HCT116 (cell line): ENCODE measurements at regions not wholly inside any gene's neighbourhood (a gene's known extent, or its start where the extent isn't known, plus 50 kb on each side); places are given as distances from the start of the nearest gene placed in this dataset.

ENCODE experiments used
- ATAC-seq: fragments of 200-7000 bp; cut with Tn5 transposase; 2 replicates; pipeline ENCODE4 v1.9.1; 2020; ENCODE audit warnings: mild to moderate bottlenecking, moderate library complexity
- BruUV-seq: library from RNA; stranded (reverse); fragments of 400-500 nt; replicated peaks from 2 replicates; lab custom pipeline; 2021; lab: Mats Ljungman, UMichigan
- CTCF ChIA-PET: fragments of 300-600 bp; sonication (Branson Sonifier 250); formaldehyde crosslinking; loops from one replicate; lab custom pipeline; 2021; ENCODE audit warnings: antibody characterized with exemption; lab: Charles Lee
- POLR2A ChIA-PET: fragments of 300-600, 350-600 bp; sonication (Branson Sonifier 250); formaldehyde crosslinking; loops from one replicate; lab custom pipeline; 2021; ENCODE audit warnings: antibody characterized with exemption; lab: Charles Lee
- RAD21 ChIA-PET, 2 experiments: fragments of 300-600 bp; sonication (Branson Sonifier 250); formaldehyde crosslinking; loops; one replicate each; lab custom pipeline; 2023; ENCODE audit warnings: low total read pairs in 2 of 2; ENCODE audit not compliant: uncharacterized antibody in 2 of 2, unreplicated experiment in 2 of 2, low non-redundant PET in 1 of 2; lab: Charles Lee
- DNase-seq: peaks from one replicate; pipeline ENCODE4 v3.0.0-alpha.2; 2010; ENCODE audit warnings: low read depth, low spot score
- H2AFZ ChIP-seq: fragments of 200-600 bp; shearing (Covaris generic), sonication (generic); 2 replicates; pipeline ENCODE4 v1.6.1; 2017; ENCODE audit warnings: low read depth, mixed run types, mixed read lengths, antibody characterized with exemption, low read length; ENCODE audit not compliant: poor library complexity, severe bottlenecking
- H3K27ac ChIP-seq: 2 replicates; pipeline ENCODE4 v1.5.1; 2012; ENCODE audit warnings: low read depth, low read length
- H3K27me3 ChIP-seq: fragments of 200-600 bp; sonication (generic); 2 replicates; pipeline ENCODE4 v1.6.1; 2016; ENCODE audit warnings: mixed run types, low read length, mixed read lengths; ENCODE audit not compliant: insufficient read depth
- H3K36me3 ChIP-seq, 2 experiments: fragments of 200-500 bp in 1 of 2; fragments of 200-600 bp in 1 of 2; sonication (Bioruptor generic) in 1 of 2; sonication (generic) in 1 of 2; 2 replicates each; pipeline versions ENCODE4 v1.5.1 to v1.6.1; 2014 to 2016; ENCODE audit warnings: low read length in 2 of 2, inconsistent platforms in 1 of 2, mixed read lengths in 1 of 2, mixed run types in 1 of 2; ENCODE audit not compliant: insufficient read depth in 2 of 2, control insufficient read depth in 1 of 2
- H3K4me1 ChIP-seq, 2 experiments: fragments of 200-600 bp in 1 of 2; sonication (generic) in 1 of 2; 2 replicates each; pipeline versions ENCODE4 v1.5.1 to v1.6.1; 2012 to 2017; ENCODE audit warnings: low read length in 2 of 2, inconsistent platforms in 1 of 2, mild to moderate bottlenecking in 1 of 2, mixed read lengths in 1 of 2, mixed run types in 1 of 2, moderate library complexity in 1 of 2; ENCODE audit not compliant: insufficient read depth in 2 of 2, control insufficient read depth in 1 of 2
- H3K4me2 ChIP-seq: fragments of 200-600 bp; sonication (generic); 2 replicates; pipeline ENCODE4 v1.6.1; 2017; ENCODE audit warnings: mixed run types, low read length, mixed read lengths
- H3K4me3 ChIP-seq, 2 experiments: fragments of 200-600 bp in 1 of 2; sonication (generic) in 1 of 2; replicated peaks in 1 of 2; 2 replicates each; pipeline ENCODE4 v1.5.1; 2011 to 2016; ENCODE audit warnings: low read length in 2 of 2, control low read depth in 1 of 2, low read depth in 1 of 2, mild to moderate bottlenecking in 1 of 2, mixed read lengths in 1 of 2, mixed run types in 1 of 2
- H3K79me2 ChIP-seq: fragments of 200-600 bp; sonication (generic); 2 replicates; pipeline ENCODE4 v1.6.1; 2017; ENCODE audit warnings: mild to moderate bottlenecking, mixed run types, low read length, moderate library complexity, mixed read lengths; ENCODE audit not compliant: insufficient read depth
- H3K9ac ChIP-seq: fragments of 200-600 bp; sonication (generic); 2 replicates; pipeline ENCODE4 v1.6.1; 2016; ENCODE audit warnings: low read length, mixed read lengths
- H3K9me2 ChIP-seq: fragments of 200-600 bp; sonication (generic), shearing (Covaris generic); 2 replicates; pipeline ENCODE4 v1.6.1; 2017; ENCODE audit warnings: mixed run types, mild to moderate bottlenecking, moderate library complexity; ENCODE audit not compliant: insufficient read depth
- H3K9me3 ChIP-seq, 2 experiments: fragments of 200-500 bp in 1 of 2; fragments of 200-600 bp in 1 of 2; sonication (Bioruptor generic) in 1 of 2; sonication (generic) in 1 of 2; 2 replicates each; pipeline ENCODE4 v1.6.1; 2014 to 2017; ENCODE audit warnings: low read length in 2 of 2, mixed read lengths in 2 of 2, inconsistent platforms in 1 of 2, low read depth in 1 of 2, mild to moderate bottlenecking in 1 of 2, mixed run types in 1 of 2, moderate library complexity in 1 of 2; ENCODE audit not compliant: control insufficient read depth in 1 of 2, insufficient read depth in 1 of 2
- H4K20me1 ChIP-seq: fragments of 200-600 bp; sonication (generic), shearing (Covaris generic); 2 replicates; pipeline ENCODE4 v1.6.1; 2017; ENCODE audit warnings: mixed run types, mild to moderate bottlenecking, moderate library complexity; ENCODE audit not compliant: insufficient read depth
- ATF3 ChIP-seq: IDR thresholded peaks from 2 replicates; pipeline ENCODE4 v1.6.1; 2012
- CBX3 ChIP-seq: IDR thresholded peaks from 2 replicates; pipeline ENCODE4 v1.6.1; 2012; ENCODE audit warnings: low read depth
- CEBPB ChIP-seq: IDR thresholded peaks from 2 replicates; pipeline ENCODE4 v1.6.1; 2012; ENCODE audit warnings: low read depth
- CTCF ChIP-seq, 3 experiments: fragments of 200-600 bp in 1 of 3; sonication (generic) in 1 of 3; IDR thresholded peaks in 2 of 3; conservative IDR thresholded peaks in 1 of 3; 2 replicates each; pipeline ENCODE4 v1.5.1; 2012 to 2017; ENCODE audit warnings: low read depth in 2 of 3, low read length in 2 of 3, antibody characterized with exemption in 1 of 3, borderline replicate concordance in 1 of 3, control low read depth in 1 of 3, mild to moderate bottlenecking in 1 of 3, mixed read lengths in 1 of 3, mixed run types in 1 of 3, moderate library complexity in 1 of 3; ENCODE audit not compliant: insufficient read depth in 1 of 3
- EGR1 ChIP-seq: IDR thresholded peaks from 2 replicates; pipeline ENCODE4 v1.6.1; 2012; ENCODE audit warnings: low read depth
- ELF1 ChIP-seq: IDR thresholded peaks from 2 replicates; pipeline ENCODE4 v1.6.1; 2012; ENCODE audit warnings: low read depth, borderline replicate concordance
- EZH2 ChIP-seq: fragments of 200-600 bp; sonication (generic); IDR thresholded peaks from 2 replicates; pipeline ENCODE4 v1.6.1; 2017; ENCODE audit warnings: antibody characterized with exemption, mixed run types
- EZH2phosphoT487 ChIP-seq: fragments of 200-600 bp; IDR thresholded peaks from 2 replicates; pipeline ENCODE4 v1.6.1; 2018; ENCODE audit warnings: antibody characterized with exemption, borderline replicate concordance
- FOSL1 ChIP-seq: IDR thresholded peaks from 2 replicates; pipeline ENCODE4 v1.6.1; 2012; ENCODE audit warnings: low read depth
- JUND ChIP-seq: IDR thresholded peaks from 2 replicates; pipeline ENCODE4 v1.6.1; 2012
- MAX ChIP-seq: IDR thresholded peaks from 2 replicates; pipeline ENCODE4 v1.6.1; 2012
- POLR2A ChIP-seq: IDR thresholded peaks from 2 replicates; pipeline ENCODE4 v1.7.0; 2011; ENCODE audit warnings: borderline replicate concordance; ENCODE audit not compliant: insufficient read depth, insufficient read length; ENCODE audit errors: extremely low read depth
- POLR2AphosphoS5 ChIP-seq: IDR thresholded peaks from 2 replicates; pipeline ENCODE4 v1.6.1; 2011; ENCODE audit warnings: mild to moderate bottlenecking, low read depth, low read length, moderate library complexity
- SIN3A ChIP-seq: IDR thresholded peaks from 2 replicates; pipeline ENCODE4 v1.6.1; 2012; ENCODE audit warnings: low read depth
- SP1 ChIP-seq: IDR thresholded peaks from 2 replicates; pipeline ENCODE4 v1.6.1; 2012; ENCODE audit warnings: low read depth
- TCF7L2 ChIP-seq: IDR thresholded peaks from 2 replicates; pipeline ENCODE4 v1.7.0; 2011; ENCODE audit warnings: borderline replicate concordance, inconsistent platforms; ENCODE audit not compliant: insufficient read depth, insufficient read length; ENCODE audit errors: extremely low read depth
- YY1 ChIP-seq: IDR thresholded peaks from 2 replicates; pipeline ENCODE4 v1.6.1; 2011; ENCODE audit warnings: low read length, low read depth, moderate library complexity, mild to moderate bottlenecking; ENCODE audit not compliant: insufficient replicate concordance; ENCODE audit errors: extremely low read depth
- ZBTB33 ChIP-seq: IDR thresholded peaks from 2 replicates; pipeline ENCODE4 v1.6.1; 2011; ENCODE audit warnings: mild to moderate bottlenecking, low read length, moderate library complexity; ENCODE audit not compliant: insufficient replicate concordance; ENCODE audit errors: extremely low read depth
- ZFX ChIP-seq: fragments of 450-650 bp; IDR thresholded peaks from 2 replicates; pipeline ENCODE4 v1.6.1; 2017
- ZNF274 ChIP-seq: fragments of 200-500 bp; sonication (Bioruptor generic); IDR thresholded peaks from 2 replicates; pipeline ENCODE4 v1.6.1; 2014; ENCODE audit warnings: mild to moderate bottlenecking, low read depth, low read length, inconsistent platforms
- intact Hi-C: fragments of 100-400 bp; cut with micrococcal nuclease; formaldehyde crosslinking; loops from 2 replicates; pipeline ENCODE4 v1.10.0; 2022

GRCh38 chr6:6912817-6913744, 194.7 kb upstream of the RREB1 start:
- Histone ChIP-seq H3K9ac (no peak overlapping the region), H3K9me2 (no peaks in the 10 kb centered on the region), H3K36me3 (no peaks in the 10 kb centered on the region), H3K4me3 (no peak overlapping the region), H3K4me1 (peaks cover 0 to 18% of the 10 kb centered on the region in 2 experiments; a peak in 1 of 4 replicates), H3K4me2 (no peak overlapping the region), H2AFZ (no peak overlapping the region), H3K79me2 (no peaks in the 10 kb centered on the region), H3K27ac (no peak overlapping the region), H3K27me3 (no peaks in the 10 kb centered on the region), H3K9me3 (no peaks in the 10 kb centered on the region), H4K20me1 (no peaks in the 10 kb centered on the region)
- BruUV-seq, result no TSS peak
- DNase-seq (no peak), ATAC-seq (no peak)
- intact Hi-C loops, result no loop called here
- ChIA-PET CTCF (no interaction called here), RAD21 (no interaction called here), POLR2A (no interaction called here)
- TF ChIP-seq FOSL1 (no peak), POLR2A (no peak), CTCF (IDR thresholded peaks at IDR 0.05 in 2 of 3, conservative IDR thresholded peaks at IDR 0.05 in 1 of 3; ENCODE audit: borderline replicate concordance in 1 of 3, insufficient read depth in 1 of 3, low read depth in 2 of 3, low read length in 2 of 3) (no peak), ATF3 (no peak), JUND (no peak), ZBTB33 (no peak), ELF1 (no peak), CBX3 (no peak), EGR1 (no peak), ZFX (no peak), SIN3A (no peak), ZNF274 (no peak), YY1 (no peak), TCF7L2 (no peak), EZH2 (no peak), POLR2AphosphoS5 (no peak), EZH2phosphoT487 (no peak), SP1 (no peak), CEBPB (no peak), MAX (no peak)
